ENCODE measurements at regions not wholly inside any gene's neighbourhood (a gene's known extent, or its start where the extent isn't known, plus 50 kb on each side); places are given as distances from the start of the nearest gene placed in this dataset.

DNA sequence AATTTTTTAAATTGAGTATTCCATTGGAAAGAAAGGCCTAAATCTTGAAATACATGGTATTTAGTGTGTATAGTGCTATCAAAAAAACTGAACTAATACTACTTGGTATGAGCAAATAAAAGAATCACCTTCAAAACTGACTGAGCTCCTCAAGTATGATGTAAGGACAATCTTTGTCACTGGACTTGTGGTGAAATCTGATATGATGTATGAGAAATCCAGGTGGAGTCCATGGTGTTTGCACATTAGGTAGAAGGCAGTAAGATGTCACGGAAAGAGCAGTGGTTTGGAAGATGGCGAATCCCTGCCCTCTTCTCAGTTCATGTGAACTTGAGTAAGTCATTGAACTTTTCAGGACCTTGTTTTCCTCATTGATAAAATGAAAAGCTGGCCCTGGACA is 62.1 kb upstream of the COL1A2 start:
- no peaks in the 10 kb centered on the region for H3K4me1 ChIP-seq (ENCODE audit: low read length)
- no peaks in the 10 kb centered on the region for H3K9me3 ChIP-seq (ENCODE audit: insufficient read depth, low read length)
- H3K4me3 ChIP-seq (ENCODE audit: low read length) = no peak overlapping the region
- no peak overlapping the region for H3K27ac ChIP-seq (ENCODE audit: low read length)
- no peak overlapping the region for H3K4me2 ChIP-seq (ENCODE audit: low read length)
- no peak overlapping the region for H3K9ac ChIP-seq (ENCODE audit: low read length)
- H2AFZ ChIP-seq (ENCODE audit: low read depth, low read length) = no peak overlapping the region
- H3K27me3 ChIP-seq (ENCODE audit: low read depth, low read length) = no peaks in the 10 kb centered on the region
- no peaks in the 10 kb centered on the region for H3K79me2 ChIP-seq (ENCODE audit: low read length)
- H4K20me1 ChIP-seq (ENCODE audit: insufficient read depth, low read length) = no peaks in the 10 kb centered on the region
- TF ChIP-seq EZH2phosphoT487 (IDR thresholded peaks at IDR 0.05; ENCODE audit: low read depth) (no peak), CTCF (IDR thresholded peaks at IDR 0.05; ENCODE audit: low read depth, low read length) (no peak)
- H3K36me3 ChIP-seq (replicated peaks; ENCODE audit: low read depth, low read length) = no peaks in the 10 kb centered on the region

GRCh38 chr7:94333810-94334209 is 60.9 kb upstream of the COL1A2 start:
- no peaks in the 10 kb centered on the region for H3K4me1 ChIP-seq (ENCODE audit: low read length)
- no peak overlapping the region for H3K27ac ChIP-seq (ENCODE audit: low read length)
- no peak overlapping the region for H2AFZ ChIP-seq (ENCODE audit: low read depth, low read length)
- H3K9ac ChIP-seq (ENCODE audit: low read length) = no peak overlapping the region
- H3K36me3 ChIP-seq (replicated peaks; ENCODE audit: low read depth, low read length) = no peaks in the 10 kb centered on the region
- H3K27me3 ChIP-seq (ENCODE audit: low read depth, low read length) = no peaks in the 10 kb centered on the region
- no peak overlapping the region for H3K4me2 ChIP-seq (ENCODE audit: low read length)
- no peaks in the 10 kb centered on the region for H3K79me2 ChIP-seq (ENCODE audit: low read length)
- no peaks in the 10 kb centered on the region for H4K20me1 ChIP-seq (ENCODE audit: insufficient read depth, low read length)
- H3K4me3 ChIP-seq (ENCODE audit: low read length) = no peak overlapping the region
- H3K9me3 ChIP-seq (ENCODE audit: insufficient read depth, low read length) = no peaks in the 10 kb centered on the region
- TF ChIP-seq EZH2phosphoT487 (IDR thresholded peaks at IDR 0.05; ENCODE audit: low read depth) (no peak), CTCF (IDR thresholded peaks at IDR 0.05; ENCODE audit: low read depth, low read length) (no peak)

GRCh38 chr7:94335586-94335985 is 59.1 kb upstream of the COL1A2 start:
- Histone ChIP-seq H3K4me1 (ENCODE audit: low read length) (no peaks in the 10 kb centered on the region), H3K79me2 (ENCODE audit: low read length) (no peaks in the 10 kb centered on the region), H3K4me3 (ENCODE audit: low read length) (no peak overlapping the region), H4K20me1 (ENCODE audit: insufficient read depth, low read length) (no peaks in the 10 kb centered on the region), H3K9ac (ENCODE audit: low read length) (no peak overlapping the region), H3K4me2 (ENCODE audit: low read length) (no peak overlapping the region), H3K9me3 (ENCODE audit: insufficient read depth, low read length) (no peaks in the 10 kb centered on the region), H3K27me3 (ENCODE audit: low read depth, low read length) (peaks cover 4% of the 10 kb centered on the region; the same call in 1 of the 2 replicates), H2AFZ (ENCODE audit: low read depth, low read length) (no peak overlapping the region), H3K36me3 (replicated peaks; ENCODE audit: low read depth, low read length) (no peaks in the 10 kb centered on the region), H3K27ac (ENCODE audit: low read length) (no peak overlapping the region)
- TF ChIP-seq CTCF (IDR thresholded peaks at IDR 0.05; ENCODE audit: low read depth, low read length) (no peak), EZH2phosphoT487 (IDR thresholded peaks at IDR 0.05; ENCODE audit: low read depth) (no peak)

DNA sequence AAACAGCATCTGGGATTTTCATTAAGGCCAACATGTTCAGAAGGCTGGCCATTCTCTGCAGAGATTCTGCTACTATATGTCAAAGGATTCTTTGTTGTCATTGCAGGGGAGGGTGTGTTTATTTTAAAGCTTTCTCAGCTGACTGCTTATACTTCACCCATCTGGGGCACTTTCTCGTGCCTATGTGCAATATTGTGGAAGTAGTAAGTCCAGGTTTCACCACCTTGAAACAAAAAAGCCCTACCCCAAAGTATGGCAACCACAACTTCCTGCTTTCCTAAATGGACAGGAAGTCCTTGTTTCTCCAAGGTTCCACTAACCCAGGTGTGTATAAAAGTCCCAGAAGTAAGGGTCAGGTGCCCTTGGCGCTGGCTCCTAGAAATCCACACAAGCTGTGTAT is 58.7 kb upstream of the COL1A2 start:
- Histone ChIP-seq H3K4me2 (ENCODE audit: low read length) (no peak overlapping the region), H3K4me3 (ENCODE audit: low read length) (no peak overlapping the region), H2AFZ (ENCODE audit: low read depth, low read length) (no peak overlapping the region), H3K27me3 (ENCODE audit: low read depth, low read length) (peaks cover 4% of the 10 kb centered on the region; the same call in 1 of the 2 replicates), H3K79me2 (ENCODE audit: low read length) (no peaks in the 10 kb centered on the region), H3K36me3 (replicated peaks; ENCODE audit: low read depth, low read length) (no peaks in the 10 kb centered on the region), H3K4me1 (ENCODE audit: low read length) (no peaks in the 10 kb centered on the region), H3K27ac (ENCODE audit: low read length) (no peak overlapping the region), H4K20me1 (ENCODE audit: insufficient read depth, low read length) (no peaks in the 10 kb centered on the region), H3K9me3 (ENCODE audit: insufficient read depth, low read length) (no peaks in the 10 kb centered on the region), H3K9ac (ENCODE audit: low read length) (no peak overlapping the region)
- no peak for TF ChIP-seq EZH2phosphoT487 (IDR thresholded peaks at IDR 0.05; ENCODE audit: low read depth)
- no peak for TF ChIP-seq CTCF (IDR thresholded peaks at IDR 0.05; ENCODE audit: low read depth, low read length)

All from OCI-LY3 (cell line).